ENCODE measurements at regions not wholly inside any gene's neighbourhood (a gene's known extent, or its start where the extent isn't known, plus 50 kb on each side); places are given as distances from the start of the nearest gene placed in this dataset.

DNA sequence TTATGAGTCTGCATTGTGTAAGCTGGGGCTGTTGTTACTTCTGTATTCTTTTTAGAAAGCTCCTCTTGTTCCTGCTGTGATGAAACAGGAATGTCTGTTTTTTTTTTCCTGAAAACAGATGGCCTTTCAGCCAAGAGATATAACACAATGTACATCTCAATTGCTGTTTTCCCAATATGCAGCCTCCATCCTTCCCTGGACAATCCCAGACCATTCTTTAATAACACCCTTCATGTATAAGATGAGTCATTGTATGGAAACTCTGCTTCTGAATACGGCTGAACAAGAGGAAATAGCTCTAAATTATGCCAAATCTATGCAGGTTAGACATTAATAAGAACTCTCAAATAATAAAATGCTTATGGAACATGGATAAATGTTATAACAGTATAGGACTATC is 60.2 kb upstream of the LRRC4C start:
- ChIA-PET CTCF (no interaction called here), POLR2A (no interaction called here)
- Histone ChIP-seq H3K4me1 (ENCODE audit: control insufficient read depth, extremely low read depth, insufficient read depth, low read length) (no peaks in the 10 kb centered on the region), H4K20me1 (replicated peaks; ENCODE audit: control insufficient read depth, extremely low read depth, insufficient read depth, low read length) (no peaks in the 10 kb centered on the region), H3K79me2 (ENCODE audit: control insufficient read depth, insufficient read depth, low read length) (no peaks in the 10 kb centered on the region), H2AFZ (ENCODE audit: low read depth, low read length) (no peak overlapping the region), H3K4me3 (replicated peaks in 1 of 3; ENCODE audit: insufficient read depth in 1 of 3, low read depth in 1 of 3, low read length in 3 of 3) (no peak overlapping the region), H3K27me3 (ENCODE audit: control insufficient read depth in 2 of 2, insufficient read depth in 2 of 2, low read length in 2 of 2) (no peaks in the 10 kb centered on the region), H3K4me2 (ENCODE audit: insufficient read depth, low read length) (no peak overlapping the region), H3K9me3 (replicated peaks; ENCODE audit: control insufficient read depth, insufficient read depth, low read length) (no peaks in the 10 kb centered on the region), H3K36me3 (ENCODE audit: control insufficient read depth in 2 of 2, extremely low read depth in 1 of 2, insufficient read depth in 2 of 2, low read length in 2 of 2) (no peaks in the 10 kb centered on the region), H3K27ac (ENCODE audit: insufficient read depth, low read depth, low read length) (no peak overlapping the region), H3K9me1 (replicated peaks; ENCODE audit: control insufficient read depth, extremely low read depth, insufficient read depth, low read length) (no peaks in the 10 kb centered on the region), H3K9ac (replicated peaks; ENCODE audit: extremely low read depth, insufficient read depth, low read length) (no peak overlapping the region)
- DNase-seq (ENCODE audit: low read depth, low spot score) (no peak), FAIRE-seq (no peak)
- intact Hi-C loops (cut with micrococcal nuclease): no loop called here
- dilution Hi-C loops (cut with MboI; ENCODE audit: extremely low pct_ligation_motif_present, low sequenced_read_pairs): no loop called here
- BruUV-seq (replicated peaks): no TSS peak
- TF ChIP-seq FOS (IDR thresholded peaks at IDR 0.05; ENCODE audit: borderline replicate concordance, insufficient read depth, low read length) (no peak), JUN (IDR thresholded peaks at IDR 0.05; ENCODE audit: borderline replicate concordance, insufficient read depth, insufficient read length, low read depth) (no peak), POLR2AphosphoS5 (IDR thresholded peaks at IDR 0.05; ENCODE audit: insufficient read depth, low read depth, low read length) (no peak), MAX (IDR thresholded peaks at IDR 0.05; ENCODE audit: insufficient read depth, insufficient read length) (no peak), POLR2A (IDR thresholded peaks at IDR 0.05; ENCODE audit: low read depth, low read length) (no peak), GATA2 (IDR thresholded peaks at IDR 0.05; ENCODE audit: insufficient read depth, insufficient read length, low read depth, low read length) (no peak), MYC (IDR thresholded peaks at IDR 0.05; ENCODE audit: low read depth, low read length) (no peak), EZH2 (IDR thresholded peaks at IDR 0.05; ENCODE audit: borderline replicate concordance, low read depth, low read length, severe bottlenecking) (no peak)
- TF ChIP-seq, protein P1, sequence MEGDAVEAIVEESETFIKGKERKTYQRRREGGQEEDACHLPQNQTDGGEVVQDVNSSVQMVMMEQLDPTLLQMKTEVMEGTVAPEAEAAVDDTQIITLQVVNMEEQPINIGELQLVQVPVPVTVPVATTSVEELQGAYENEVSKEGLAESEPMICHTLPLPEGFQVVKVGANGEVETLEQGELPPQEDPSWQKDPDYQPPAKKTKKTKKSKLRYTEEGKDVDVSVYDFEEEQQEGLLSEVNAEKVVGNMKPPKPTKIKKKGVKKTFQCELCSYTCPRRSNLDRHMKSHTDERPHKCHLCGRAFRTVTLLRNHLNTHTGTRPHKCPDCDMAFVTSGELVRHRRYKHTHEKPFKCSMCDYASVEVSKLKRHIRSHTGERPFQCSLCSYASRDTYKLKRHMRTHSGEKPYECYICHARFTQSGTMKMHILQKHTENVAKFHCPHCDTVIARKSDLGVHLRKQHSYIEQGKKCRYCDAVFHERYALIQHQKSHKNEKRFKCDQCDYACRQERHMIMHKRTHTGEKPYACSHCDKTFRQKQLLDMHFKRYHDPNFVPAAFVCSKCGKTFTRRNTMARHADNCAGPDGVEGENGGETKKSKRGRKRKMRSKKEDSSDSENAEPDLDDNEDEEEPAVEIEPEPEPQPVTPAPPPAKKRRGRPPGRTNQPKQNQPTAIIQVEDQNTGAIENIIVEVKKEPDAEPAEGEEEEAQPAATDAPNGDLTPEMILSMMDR (IDR thresholded peaks at IDR 0.05; ENCODE audit: extremely low read depth in 1 of 2, insufficient read depth in 1 of 2, low read depth in 1 of 2, low read length in 2 of 2): no peak

Measured in endothelial cell of umbilical vein (primary cell).